HG03064 (cell line): ENCODE measurements at regions not wholly inside any gene's neighbourhood (a gene's known extent, or its start where the extent isn't known, plus 50 kb on each side); places are given as distances from the start of the nearest gene placed in this dataset.
"Not testable (repeated sequence)": the region's sequence is repeated elsewhere in the genome, so short reads cannot be mapped to it uniquely, and the experiment has no call there.

Source experiments
- ATAC-seq: cut with Tn5 transposase; IDR thresholded peaks from one replicate; pipeline ENCODE4 v1.9.1; 2021; ENCODE audit warnings: low read depth; ENCODE audit not compliant: unreplicated experiment

DNA sequence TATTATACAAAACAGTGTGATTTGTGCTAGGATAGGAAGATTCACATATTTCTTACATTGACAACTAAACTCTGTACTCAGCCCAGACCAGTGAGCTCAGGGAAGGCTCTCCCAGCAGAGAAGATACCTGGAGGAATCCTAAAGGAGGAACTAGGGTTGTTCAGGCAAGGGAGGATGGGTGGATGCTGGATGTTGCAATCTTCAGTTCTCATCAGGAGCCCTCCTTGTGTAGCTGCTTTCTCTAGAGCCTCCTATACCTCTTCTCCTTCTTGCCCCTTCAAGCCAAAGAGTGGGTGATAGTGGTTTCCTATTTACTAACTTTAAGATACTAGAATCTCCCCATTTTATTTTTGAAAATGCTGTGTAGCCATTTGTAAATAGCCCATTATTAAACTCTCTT is 117.3 kb downstream of the NKX6-1 start:
- ATAC-seq = no peak

DNA sequence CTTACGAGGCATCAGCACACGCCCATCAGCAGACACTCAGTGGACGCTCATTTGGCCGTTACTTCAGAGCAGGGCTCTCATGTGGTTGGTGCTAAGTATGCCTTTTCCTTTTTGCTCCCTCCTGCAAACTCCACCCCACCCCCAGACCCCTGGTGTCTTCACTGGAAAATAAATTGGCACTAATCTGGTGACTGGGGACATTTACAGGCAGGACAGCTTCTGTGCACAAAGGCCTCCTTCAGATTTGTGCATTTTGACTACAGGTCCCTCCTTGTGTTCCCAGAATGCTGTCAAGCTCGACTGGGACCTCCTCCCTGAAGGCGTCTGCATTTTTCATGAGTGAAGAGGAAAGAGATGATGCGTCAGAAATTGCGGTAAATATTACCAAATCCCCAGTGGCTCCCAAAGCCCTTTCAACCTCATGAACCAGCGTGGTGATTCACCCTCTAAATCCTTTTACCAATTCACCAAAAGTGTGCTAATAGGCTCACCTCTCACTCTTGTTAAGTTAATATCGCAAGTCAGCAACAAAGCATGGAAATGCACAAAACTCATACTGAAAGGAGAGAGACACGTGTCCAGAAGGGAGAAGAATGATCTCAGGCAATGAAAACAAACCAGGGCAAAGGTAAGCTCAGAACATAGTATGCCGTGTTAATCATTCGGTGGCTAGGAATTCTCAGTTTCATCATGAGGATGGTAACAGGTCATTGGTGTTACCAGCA is 119.0 kb downstream of the NKX6-1 start:
- no peak for ATAC-seq

DNA sequence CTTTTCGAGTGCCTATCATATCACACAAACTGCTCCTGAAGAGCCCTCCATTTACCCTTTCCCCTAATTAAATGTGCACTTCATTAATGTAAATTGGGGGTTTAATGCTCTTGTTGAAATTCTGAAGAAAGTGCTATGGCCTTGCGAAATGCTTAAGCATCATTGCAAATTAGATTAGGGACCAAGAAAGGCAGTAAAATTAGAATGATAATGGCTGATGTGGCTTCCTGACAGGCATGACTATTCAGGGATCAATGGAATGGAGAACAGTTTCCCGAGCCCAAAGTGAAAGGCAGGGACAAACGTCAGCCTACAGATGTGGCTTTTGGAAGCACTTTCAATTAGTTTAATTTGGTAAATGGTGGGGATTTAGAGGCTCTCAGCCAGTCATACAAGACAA is 120.1 kb downstream of the NKX6-1 start:
- ATAC-seq = no peak

DNA sequence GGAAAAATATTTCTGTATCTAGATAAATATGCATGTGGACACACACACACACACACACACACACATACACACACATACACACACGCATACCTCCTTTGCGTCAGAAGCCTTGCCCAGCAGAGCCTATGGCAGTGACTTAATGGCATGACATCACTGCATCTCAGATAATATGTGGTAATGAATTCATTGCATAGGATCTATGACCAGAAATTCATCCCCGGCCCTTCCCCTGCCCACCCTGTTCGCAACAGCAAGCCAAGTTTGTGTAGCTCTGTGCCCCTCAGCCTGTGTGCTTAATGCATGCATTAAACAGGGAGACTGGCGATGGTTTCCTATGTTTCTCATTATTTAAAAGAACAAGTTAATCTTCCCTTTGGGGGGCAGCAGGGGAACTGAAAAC is 120.7 kb downstream of the NKX6-1 start:
- no peak for ATAC-seq

DNA sequence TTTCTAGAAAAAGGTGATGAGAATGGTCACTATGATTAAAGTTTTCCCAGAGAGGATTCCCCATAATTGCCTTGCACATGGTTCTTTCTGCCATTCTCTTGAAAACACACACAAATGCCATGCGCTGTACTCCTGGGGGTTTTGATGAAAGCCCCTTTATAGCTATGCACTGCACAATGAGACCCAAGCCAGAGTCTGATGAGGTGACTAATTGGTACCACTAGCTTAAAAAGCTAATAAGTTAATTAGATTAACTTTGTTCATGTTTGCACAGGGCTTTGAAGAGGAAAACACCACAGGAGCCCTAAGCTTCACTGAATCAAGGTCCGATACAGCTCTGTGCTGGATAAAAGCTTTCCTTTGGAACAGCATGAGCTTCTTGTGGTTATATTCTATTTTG is 132.2 kb downstream of the NKX6-1 start:
- no peak for ATAC-seq

- ATAC-seq = no peak
These were observed 132.9 kb downstream of the NKX6-1 start for GRCh38 chr4:84366161-84366560.

DNA sequence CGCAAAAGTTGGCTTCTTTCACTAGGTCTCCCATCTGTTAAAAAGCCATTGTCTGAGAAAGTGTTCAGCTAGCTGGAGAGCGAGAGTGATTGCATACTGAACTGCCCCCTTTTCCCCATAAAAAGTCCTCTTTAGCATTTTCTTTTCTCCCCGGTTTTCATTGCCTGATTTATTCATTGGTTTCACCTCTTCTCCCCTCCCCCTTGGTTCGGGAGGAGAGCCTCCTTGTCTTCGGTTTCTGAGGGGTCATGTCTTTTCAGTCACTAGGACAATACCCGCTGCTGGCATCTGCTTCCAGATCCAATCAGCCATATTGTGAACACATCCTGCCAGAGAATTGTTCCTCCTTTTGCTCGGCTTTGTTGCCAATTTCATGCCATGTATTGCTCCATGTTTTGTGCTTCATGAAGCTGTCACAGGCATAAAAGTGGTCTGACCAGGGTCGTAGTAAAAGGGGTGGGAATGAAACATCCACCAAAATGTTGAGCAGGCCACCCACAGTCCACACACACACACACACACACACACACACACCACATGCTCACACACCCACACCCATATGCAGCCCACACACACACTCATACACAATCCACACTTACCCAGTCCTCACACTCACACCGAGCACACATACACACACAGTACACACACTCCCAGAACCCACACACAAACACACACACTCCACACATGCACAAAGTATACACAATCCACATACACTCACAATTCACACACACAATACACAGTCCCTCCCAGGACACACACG is 136.0 kb downstream of the NKX6-1 start:
- no peak for ATAC-seq

DNA sequence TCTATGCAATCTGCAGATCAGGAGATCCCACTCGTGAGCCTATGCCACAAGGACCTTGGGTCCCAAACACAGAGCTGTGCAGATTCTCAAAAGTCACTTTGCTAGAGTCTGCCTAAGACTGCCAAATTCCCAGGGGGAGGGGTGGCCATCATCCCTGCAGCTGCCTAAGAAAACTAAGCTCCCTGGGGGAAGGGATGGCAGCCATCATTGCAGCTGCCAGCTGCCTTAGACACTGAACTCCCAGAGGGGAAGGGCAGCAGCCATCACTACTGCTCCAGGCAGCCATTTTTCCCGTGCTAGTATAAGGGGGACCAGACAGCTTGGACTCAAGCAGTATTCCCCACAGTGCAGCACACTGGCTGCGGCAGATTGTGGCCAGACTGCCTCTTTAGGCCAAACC is 156.9 kb downstream of the NKX6-1 start:
- no peak for ATAC-seq

GRCh38 chr4:84341559-84341958 is 157.5 kb downstream of the NKX6-1 start:
- no peak for ATAC-seq

GRCh38 chr4:84338367-84338766 is 160.7 kb downstream of the NKX6-1 start:
- ATAC-seq = no peak

DNA sequence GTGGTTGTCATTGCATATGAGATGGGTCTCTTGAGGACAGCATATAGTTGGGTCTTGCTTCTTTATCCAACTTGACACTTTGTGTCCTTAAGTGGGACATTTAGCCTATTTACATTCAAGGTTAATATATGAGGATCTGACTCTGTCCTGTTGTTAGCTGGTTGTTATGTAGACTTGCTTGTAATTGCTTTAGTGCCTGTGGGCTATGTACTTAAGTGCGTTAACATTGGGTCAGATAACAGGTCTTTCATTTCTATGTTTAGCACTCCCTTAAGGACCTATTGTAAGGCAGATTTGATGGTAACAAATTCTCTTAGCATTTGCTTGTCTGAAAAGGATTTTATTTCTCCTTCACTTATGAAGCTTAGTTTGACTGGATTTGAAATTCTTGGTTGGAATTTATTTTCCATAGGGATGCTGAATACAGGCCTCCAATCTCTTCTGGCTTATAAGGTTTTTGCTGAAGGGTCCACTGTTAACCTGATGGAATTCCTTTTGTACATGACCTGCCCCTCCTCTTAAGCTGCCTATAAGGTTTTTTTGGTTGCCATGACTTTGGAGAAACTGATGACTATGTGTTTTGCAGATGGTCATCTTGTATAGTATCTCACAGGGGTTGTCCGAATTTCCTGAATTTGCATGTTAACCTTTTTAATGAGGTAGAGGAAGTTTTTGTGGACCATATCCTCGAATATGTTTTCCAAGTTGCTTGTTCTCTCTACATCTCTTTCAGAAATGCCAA is 162.0 kb downstream of the NKX6-1 start:
- no peak for ATAC-seq

DNA sequence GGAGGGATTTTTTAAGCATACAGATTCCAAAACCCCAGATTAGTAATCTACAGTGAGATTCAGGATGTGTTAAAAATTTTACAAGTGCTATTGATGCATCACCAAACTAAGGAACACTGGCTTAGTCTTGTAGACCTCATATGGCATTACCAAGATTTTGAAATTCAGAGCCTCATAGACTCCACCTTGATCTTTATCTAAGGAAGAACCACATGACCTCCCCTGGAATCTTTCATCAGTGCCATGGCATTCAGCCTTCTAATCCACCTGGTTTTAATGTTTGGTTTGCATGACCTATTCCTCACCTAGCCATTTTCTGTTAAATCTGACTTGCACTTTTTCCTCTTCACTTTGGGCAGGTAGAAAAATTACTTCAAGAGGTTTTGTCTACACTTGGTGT is 171.6 kb downstream of the NKX6-1 start:
- no peak for ATAC-seq

DNA sequence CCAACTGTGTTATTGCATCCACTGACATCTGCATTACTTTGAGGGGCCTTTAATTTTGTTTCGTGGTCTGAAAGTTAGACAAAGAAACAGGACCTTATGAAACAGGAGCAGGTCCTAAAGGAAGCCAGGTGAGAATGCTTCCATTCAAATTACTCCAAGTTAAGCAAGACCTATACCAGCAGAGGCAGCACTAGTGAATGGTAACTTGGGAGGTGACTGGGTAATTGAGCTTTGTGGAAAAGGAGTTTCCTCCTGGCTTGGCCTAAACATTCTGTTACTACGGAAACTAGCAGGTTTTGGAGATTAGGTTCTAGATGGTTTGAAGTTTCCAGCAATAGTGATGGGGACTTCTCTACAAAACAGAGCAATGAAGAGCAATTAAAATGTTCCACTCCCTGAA is 173.5 kb downstream of the NKX6-1 start:
- no peak for ATAC-seq

- ATAC-seq = no peak
These were observed 174.5 kb downstream of the NKX6-1 start for GRCh38 chr4:84324303-84325245.

- no peak for ATAC-seq
These were observed 180.0 kb downstream of the NKX6-1 start for GRCh38 chr4:84319124-84319523.

GRCh38 chr4:84317513-84317912 is 181.6 kb downstream of the NKX6-1 start:
- no peak for ATAC-seq

- ATAC-seq = no peak
These were observed 186.6 kb downstream of the NKX6-1 start for GRCh38 chr4:84312426-84313012.

GRCh38 chr4:84309191-84309590 is 189.9 kb downstream of the NKX6-1 start:
- no peak for ATAC-seq

DNA sequence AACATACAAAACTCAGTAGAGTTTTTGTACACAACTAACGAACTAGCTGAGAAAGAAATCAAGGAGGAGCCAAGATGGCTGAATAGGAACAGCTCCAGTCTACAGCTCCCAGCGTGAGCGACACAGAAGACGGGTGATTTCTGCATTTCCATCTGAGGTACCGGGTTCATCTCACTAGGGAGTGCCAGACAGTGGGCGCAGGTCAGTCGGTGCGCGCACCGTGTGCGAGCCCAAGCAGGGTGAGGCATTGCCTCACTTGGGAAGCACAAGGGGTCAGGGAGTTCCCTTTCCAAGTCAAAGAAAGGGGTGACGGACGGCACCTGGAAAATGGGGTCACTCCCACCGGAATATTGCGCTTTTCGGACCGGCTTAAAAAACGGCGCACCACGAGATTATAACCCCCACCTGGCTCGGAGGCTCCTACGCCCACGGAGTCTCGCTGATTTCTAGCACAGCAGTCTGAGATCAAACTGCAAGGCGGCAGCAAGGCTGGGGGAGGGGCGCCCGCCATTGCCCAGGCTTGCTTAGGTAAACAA is 200.3 kb downstream of the NKX6-1 start:
- ATAC-seq = not testable (repeated sequence)
